Neural crest cell (in vitro differentiated cells): ENCODE measurements at regions not wholly inside any gene's neighbourhood (a gene's known extent, or its start where the extent isn't known, plus 50 kb on each side); places are given as distances from the start of the nearest gene placed in this dataset.
"Not testable (repeated sequence)": the region's sequence is repeated elsewhere in the genome, so short reads cannot be mapped to it uniquely, and the experiment has no call there.

Experiments used
- DNase-seq: peaks from one replicate; pipeline ENCODE4 v3.0.0; 2021; ENCODE audit warnings: low read depth, mixed read lengths, low spot score
- H3K27ac Mint-ChIP-seq: one replicate; pipeline ENCODE4 v1.8.0; 2021; ENCODE audit warnings: mild to moderate bottlenecking, mixed read lengths; ENCODE audit not compliant: unreplicated experiment
- H3K27me3 Mint-ChIP-seq: 2 replicates; pipeline ENCODE4 v1.8.0; 2021; ENCODE audit warnings: low read depth, mild to moderate bottlenecking, mixed read lengths
- H3K36me3 Mint-ChIP-seq: 2 replicates; pipeline ENCODE4 v1.8.0; 2021; ENCODE audit warnings: low read depth, mild to moderate bottlenecking, mixed read lengths
- H3K4me1 Mint-ChIP-seq: 2 replicates; pipeline ENCODE4 v1.8.0; 2021; ENCODE audit warnings: mixed read lengths
- H3K4me3 Mint-ChIP-seq: one replicate; pipeline ENCODE4 v1.8.0; 2021; ENCODE audit warnings: mild to moderate bottlenecking, mixed read lengths
- H3K9me3 Mint-ChIP-seq: 2 replicates; pipeline ENCODE4 v1.8.0; 2021; ENCODE audit warnings: mixed read lengths
- CTCF ChIP-seq: fragments of 200-600 bp; sonication (generic); conservative IDR thresholded peaks from 2 replicates; pipeline ENCODE4 v1.5.0; 2021; ENCODE audit warnings: antibody characterized with exemption, mild to moderate bottlenecking

DNA sequence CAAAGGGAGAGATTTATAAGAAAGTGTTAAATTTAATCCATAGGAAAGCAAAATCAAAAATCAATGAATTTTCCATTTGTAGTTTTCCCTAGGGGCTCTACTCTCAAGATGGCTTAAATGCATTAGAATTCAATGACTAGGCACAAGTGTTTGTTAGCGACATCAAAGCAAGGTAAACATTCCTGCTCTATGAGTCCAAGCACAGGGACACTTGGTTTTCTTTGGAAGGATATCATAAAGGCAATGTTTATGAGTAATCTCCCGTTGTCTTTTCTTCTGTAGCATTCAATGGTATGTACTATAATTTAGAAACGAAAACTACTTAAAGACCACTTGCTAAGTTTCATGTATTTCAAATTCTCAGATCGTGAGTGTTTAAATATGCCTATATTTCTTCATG is 54.8 kb upstream of the ZNF717 start:
- H3K27me3 Mint-ChIP-seq, DNase-seq, H3K27ac Mint-ChIP-seq, H3K4me3 Mint-ChIP-seq, H3K9me3 Mint-ChIP-seq, H3K4me1 Mint-ChIP-seq, H3K36me3 Mint-ChIP-seq: not testable (repeated sequence)

DNA sequence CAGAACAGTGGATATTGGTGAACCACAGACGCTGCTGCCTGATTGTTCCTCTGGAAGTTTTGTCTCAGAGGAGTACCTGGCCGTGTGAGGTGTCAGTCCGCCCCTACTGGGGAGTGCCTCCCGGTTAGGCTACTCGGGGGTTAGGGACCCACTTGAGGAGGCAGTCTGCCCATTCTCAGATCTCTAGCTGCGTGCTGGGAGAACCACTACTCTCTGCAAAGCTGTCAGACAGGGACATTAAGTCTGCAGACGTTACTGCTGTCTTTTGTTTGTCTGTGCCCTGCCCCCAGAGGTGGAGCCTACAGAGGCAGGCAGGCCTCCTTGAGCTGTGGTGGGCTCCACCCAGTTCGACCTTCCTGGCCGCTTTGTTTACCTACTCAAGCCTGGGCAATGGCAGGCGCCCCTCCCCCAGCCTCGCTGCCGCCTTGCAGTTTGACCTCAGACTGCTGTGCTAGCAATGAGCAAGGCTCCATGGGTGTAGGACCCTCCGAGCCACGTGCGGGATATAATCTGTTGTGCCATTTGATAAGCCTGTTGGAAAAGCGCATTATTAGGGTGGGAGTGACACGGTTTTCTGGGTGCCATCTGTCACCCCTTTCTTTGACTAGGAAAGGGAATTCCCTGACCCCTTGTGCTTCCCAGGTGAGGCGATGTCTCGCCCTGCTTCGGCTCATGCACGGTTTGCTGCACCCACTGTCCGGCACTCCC is 65.1 kb upstream of the ZNF717 start:
- H3K4me1 Mint-ChIP-seq, H3K36me3 Mint-ChIP-seq, H3K27me3 Mint-ChIP-seq, H3K9me3 Mint-ChIP-seq, H3K27ac Mint-ChIP-seq, H3K4me3 Mint-ChIP-seq: not testable (repeated sequence)
- DNase-seq: peak; percentile 2

- Mint-ChIP-seq H3K36me3 (no peaks in the 10 kb centered on the region), H3K27me3 (peaks cover 2% of the 10 kb centered on the region), H3K4me3 (no peak overlapping the region), H3K27ac (no peak overlapping the region), H3K4me1 (no peaks in the 10 kb centered on the region), H3K9me3 (no peaks in the 10 kb centered on the region)
- no peak for TF ChIP-seq CTCF
- DNase-seq: no peak
Measured at GRCh38 chr3:75863130-75863529, 77.8 kb upstream of the ZNF717 start.

DNA sequence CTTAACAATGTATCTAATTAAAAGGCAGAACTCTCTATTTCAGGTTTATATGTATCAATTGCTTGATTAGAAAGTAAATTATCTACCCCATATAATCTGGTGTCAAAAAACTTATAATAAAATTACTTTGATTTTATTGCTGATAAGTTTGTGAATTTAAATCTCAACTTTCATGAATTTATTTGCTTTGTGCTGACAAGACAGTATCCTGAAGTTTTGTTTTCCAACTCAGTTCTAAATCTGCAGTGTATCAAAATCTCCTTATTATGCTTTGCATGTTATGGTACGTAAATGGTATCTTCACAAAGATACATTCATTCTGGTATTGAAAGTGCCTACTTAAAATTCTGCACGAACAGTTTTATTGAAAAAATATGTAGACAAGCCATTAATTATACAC is 78.5 kb upstream of the ZNF717 start:
- H3K27ac Mint-ChIP-seq: no peak overlapping the region
- H3K9me3 Mint-ChIP-seq: no peaks in the 10 kb centered on the region
- peaks cover 2% of the 10 kb centered on the region for H3K27me3 Mint-ChIP-seq
- no peaks in the 10 kb centered on the region for H3K4me1 Mint-ChIP-seq
- no peak overlapping the region for H3K4me3 Mint-ChIP-seq
- DNase-seq: no peak
- no peak for TF ChIP-seq CTCF
- no peaks in the 10 kb centered on the region for H3K36me3 Mint-ChIP-seq

DNA sequence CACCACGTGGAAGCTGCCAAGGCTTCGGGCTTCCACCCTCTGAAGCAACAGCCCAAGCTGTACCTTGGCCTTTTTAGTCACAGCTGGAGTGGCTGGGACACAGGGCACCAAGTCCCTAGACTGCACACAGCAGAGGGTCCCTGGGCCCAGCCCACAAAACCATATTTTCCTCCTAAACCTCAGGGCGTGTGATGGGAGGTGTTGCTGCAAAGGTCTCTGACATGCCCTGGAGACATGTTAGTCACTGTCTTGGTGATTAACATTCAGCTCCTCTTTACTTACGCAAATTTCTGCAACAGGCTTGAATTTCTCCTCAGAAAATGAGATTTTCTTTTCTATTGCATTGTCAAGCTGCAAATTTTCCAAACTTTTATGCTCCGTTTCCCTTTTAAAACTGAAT is 98.4 kb upstream of the ZNF717 start:
- not testable (repeated sequence) for H3K36me3 Mint-ChIP-seq, H3K27me3 Mint-ChIP-seq, H3K4me3 Mint-ChIP-seq, H3K9me3 Mint-ChIP-seq, H3K27ac Mint-ChIP-seq, H3K4me1 Mint-ChIP-seq, DNase-seq

DNA sequence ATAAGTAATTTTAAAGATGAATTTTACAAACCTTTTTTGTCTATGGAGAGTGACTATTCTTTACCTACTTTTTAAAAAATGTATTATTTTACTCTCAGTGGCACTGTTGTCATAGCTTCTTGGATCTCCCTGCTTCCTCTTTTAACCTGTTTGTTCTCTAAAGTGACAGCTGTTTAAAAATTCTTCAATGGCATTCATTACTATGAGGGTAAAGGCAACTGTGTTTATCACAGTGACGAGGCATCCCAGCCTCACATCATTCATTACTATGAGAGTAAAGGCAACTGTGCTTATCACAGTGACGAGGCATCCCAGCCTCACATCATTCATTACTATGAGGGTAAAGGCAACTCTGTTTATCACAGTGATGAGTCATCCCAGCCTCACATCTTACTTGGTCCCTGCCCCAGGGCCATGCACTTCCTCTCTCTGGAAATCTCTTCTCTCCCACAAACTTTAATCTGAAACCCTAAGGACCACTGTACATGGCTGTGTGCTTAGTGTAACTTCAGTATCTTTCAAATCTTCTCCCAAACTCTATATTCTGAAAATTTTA is 101.7 kb upstream of the ZNF717 start:
- H3K27me3 Mint-ChIP-seq: no peaks in the 10 kb centered on the region
- TF ChIP-seq CTCF: no peak
- no peak for DNase-seq
- H3K9me3 Mint-ChIP-seq: peaks cover 2% of the 10 kb centered on the region
- no peaks in the 10 kb centered on the region for H3K36me3 Mint-ChIP-seq
- H3K27ac Mint-ChIP-seq: no peak overlapping the region
- no peaks in the 10 kb centered on the region for H3K4me1 Mint-ChIP-seq
- no peak overlapping the region for H3K4me3 Mint-ChIP-seq

GRCh38 chr3:75894234-75894633 is 108.9 kb upstream of the ZNF717 start:
- H3K4me1 Mint-ChIP-seq: no peaks in the 10 kb centered on the region
- no peak overlapping the region for H3K4me3 Mint-ChIP-seq

More at GRCh38 chr3:75894234-75894633, 108.9 kb upstream of the ZNF717 start:
- Mint-ChIP-seq H3K27ac (no peak overlapping the region), H3K27me3 (no peaks in the 10 kb centered on the region), H3K36me3 (no peaks in the 10 kb centered on the region), H3K9me3 (no peaks in the 10 kb centered on the region)
- DNase-seq: no peak
- no peak for TF ChIP-seq CTCF
